Stimulated activated CD8-positive, alpha-beta memory T cell treated with anti-CD3 and anti-CD28 coated beads, Interleukin-7, amount 100 ng/mL, for 48 hours (primary cell): ENCODE measurements at regions not wholly inside any gene's neighbourhood (a gene's known extent, or its start where the extent isn't known, plus 50 kb on each side); places are given as distances from the start of the nearest gene placed in this dataset.

Experiments used
- DNase-seq, 2 donors: peaks; one replicate each; pipeline ENCODE4 v3.0.0-alpha.2; 2020; ENCODE audit warnings: low read depth in 1 of 2; ENCODE audit errors: extremely low read depth in 1 of 2

- no peak for DNase-seq
Observed at GRCh38 chr5:133778636-133779035, 166.3 kb upstream of the FSTL4 start.

GRCh38 chr5:133777951-133778350 lies 165.6 kb upstream of the FSTL4 start:
- no peak for DNase-seq

GRCh38 chr5:133775584-133776304 lies 163.4 kb upstream of the FSTL4 start:
- DNase-seq, result no peak

GRCh38 chr5:133773247-133774202 lies 161.2 kb upstream of the FSTL4 start:
- no peak for DNase-seq

GRCh38 chr5:133769842-133770241 lies 157.5 kb upstream of the FSTL4 start:
- DNase-seq, result no peak

DNA sequence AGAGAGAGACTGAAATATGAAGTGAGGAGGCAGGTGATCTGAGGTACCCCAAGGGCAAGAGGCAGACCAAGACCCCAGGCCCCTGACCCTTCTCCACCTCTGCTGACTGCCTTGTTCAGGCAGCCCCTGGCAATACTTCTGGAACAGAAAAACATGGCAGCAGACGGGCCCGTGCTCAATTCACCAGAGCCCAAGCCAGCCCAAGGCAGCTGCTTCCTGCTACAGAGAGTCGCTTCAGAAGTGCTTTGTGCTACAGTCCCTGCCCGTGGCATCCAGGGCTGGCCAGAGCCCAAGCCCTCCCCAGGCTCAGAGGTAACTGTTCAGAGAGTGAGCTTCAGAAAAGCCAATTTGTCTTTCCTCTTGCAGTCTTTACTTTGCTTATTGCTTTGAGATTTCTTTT lies 151.4 kb upstream of the FSTL4 start:
- DNase-seq, result no peak

GRCh38 chr5:133761632-133762031 lies 149.3 kb upstream of the FSTL4 start:
- DNase-seq, result no peak

DNA sequence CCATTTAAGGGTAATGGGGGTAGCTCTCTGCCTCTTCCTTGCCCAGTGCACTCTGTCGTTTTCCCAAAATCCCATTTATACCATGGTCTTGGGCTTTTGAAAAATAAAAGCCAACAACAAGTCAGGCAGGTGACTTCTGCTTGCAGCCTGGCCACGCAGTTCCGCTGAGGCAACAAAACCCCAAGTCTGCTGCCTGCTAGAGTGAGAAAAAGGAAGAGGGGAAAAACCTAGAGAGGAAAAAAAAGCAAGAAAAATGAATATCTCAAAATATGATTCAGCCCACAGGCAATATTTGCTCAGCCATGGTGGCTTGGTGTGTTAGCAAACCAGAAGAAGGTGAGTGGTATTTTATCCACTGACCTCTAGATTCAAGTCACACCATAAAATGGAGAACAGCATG lies 148.2 kb upstream of the FSTL4 start:
- no peak for DNase-seq

- DNase-seq, result no peak
Observed at GRCh38 chr5:133758641-133759040, 146.3 kb upstream of the FSTL4 start.

DNA sequence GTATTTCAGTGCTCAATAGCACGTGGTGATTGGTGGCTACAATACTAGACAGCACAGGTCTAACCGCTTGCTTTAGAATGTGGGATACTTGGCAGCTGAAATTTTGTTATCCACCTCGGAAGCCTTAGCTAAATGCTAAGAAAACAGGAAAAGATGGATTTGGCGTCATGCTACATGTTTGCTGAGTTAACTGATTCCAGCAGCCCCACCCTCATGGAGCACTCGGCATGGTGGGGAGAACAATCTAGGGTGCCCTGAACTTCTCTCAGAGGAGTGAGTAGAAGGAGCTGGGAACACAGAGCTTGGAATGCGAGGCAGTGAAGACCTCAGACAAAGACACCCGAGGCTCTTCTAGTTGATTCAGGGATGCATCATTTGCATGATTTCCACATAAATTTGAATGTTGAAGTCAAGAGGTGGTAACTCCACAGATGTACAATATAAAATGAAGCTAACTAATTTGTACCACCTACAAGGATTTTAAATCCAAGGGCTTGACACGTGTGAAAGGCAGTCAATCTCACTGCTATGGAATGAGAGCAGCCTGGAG lies 145.1 kb upstream of the FSTL4 start:
- no peak for DNase-seq

GRCh38 chr5:133756756-133757155 lies 144.4 kb upstream of the FSTL4 start:
- no peak for DNase-seq

DNA sequence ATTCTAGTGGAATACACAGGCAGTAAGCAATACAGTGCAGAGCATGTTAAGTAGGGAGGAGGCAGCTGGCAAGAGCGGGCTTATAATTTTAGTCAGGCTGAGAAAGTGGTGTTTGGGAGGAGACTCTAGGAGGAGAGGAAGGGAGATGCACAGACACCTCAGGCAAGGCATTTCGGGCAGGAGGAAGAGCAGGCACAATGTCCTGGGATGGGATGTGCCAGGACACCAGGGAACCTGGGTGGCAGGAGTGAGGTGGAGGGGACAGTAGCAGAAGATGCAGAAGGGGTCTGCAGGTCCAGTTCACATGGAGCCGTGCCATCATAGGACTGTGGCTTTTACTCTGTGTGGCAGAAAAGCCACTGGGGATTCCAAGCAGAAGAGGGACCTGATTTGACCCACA lies 143.7 kb upstream of the FSTL4 start:
- no peak for DNase-seq

DNA sequence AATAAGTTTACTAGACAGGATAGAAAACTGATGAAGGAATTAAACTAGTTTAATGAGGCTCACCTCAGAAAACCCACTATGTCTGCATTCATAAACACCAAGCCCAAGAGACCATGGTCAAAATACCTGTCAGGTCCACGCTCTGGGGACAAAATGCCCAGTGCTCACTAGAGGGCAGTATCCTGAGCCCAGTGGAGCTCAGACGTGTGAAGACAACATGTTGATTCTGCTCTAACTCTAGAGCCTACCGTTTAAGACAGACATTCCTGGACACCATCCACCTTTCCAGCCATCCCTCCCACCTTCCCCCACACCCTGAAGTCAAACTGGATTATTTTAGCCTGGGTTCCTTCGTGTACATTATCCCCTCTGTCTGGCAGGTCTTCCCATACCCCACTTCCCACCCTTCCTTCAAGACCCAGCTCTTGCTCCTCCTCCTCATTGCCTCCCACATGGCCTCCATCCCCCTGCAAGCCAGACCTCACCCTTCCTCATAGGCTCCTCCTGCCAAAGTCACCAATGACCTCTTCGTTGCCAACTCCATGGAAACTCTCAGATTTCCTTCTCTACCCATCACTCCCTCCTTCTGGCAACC lies 142.3 kb upstream of the FSTL4 start:
- no peak for DNase-seq

DNA sequence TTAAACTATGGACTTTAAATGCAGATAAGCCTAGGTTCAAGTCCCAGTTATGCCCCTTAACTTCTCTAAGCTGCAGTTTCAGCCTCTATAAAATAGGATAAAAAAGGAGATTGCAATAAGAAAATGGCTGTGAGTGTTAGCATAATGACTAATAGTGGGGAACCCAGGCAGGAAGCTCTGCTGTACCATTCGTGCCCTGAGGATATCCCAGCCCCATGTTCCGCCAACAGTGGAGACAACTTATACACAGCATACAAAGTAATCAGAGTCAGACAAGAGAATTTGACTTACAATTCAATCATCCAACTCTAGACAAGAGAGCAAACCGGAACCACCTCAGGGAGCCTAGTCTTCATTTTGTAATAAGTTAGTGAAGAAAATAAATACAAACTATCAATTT lies 141.5 kb upstream of the FSTL4 start:
- DNase-seq, result no peak

DNA sequence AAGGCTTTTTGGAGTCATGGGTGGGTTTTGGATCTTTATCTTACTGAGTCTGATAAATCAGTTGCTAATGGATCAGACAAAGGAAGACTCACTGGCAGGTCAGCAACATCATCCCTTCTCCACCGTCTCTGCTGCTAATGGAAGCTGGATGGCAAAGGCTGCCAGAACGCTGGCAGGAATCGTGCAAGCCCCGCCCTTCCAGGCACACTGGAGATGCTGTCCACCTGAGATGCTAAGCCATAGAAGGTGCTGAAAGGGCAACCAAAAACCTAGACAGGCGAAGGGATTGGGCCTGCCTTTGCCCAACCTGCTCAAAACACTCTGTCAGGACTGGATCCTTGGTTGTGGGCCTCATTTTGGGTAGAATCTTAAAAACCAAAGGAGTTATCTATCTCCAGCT lies 139.5 kb upstream of the FSTL4 start:
- DNase-seq, result no peak

GRCh38 chr5:133751421-133751820 lies 139.1 kb upstream of the FSTL4 start:
- DNase-seq, result no peak

- no peak for DNase-seq
Observed at GRCh38 chr5:133750856-133751255, 138.5 kb upstream of the FSTL4 start.

- no peak for DNase-seq
Observed at GRCh38 chr5:133750356-133750755, 138.0 kb upstream of the FSTL4 start.

DNA sequence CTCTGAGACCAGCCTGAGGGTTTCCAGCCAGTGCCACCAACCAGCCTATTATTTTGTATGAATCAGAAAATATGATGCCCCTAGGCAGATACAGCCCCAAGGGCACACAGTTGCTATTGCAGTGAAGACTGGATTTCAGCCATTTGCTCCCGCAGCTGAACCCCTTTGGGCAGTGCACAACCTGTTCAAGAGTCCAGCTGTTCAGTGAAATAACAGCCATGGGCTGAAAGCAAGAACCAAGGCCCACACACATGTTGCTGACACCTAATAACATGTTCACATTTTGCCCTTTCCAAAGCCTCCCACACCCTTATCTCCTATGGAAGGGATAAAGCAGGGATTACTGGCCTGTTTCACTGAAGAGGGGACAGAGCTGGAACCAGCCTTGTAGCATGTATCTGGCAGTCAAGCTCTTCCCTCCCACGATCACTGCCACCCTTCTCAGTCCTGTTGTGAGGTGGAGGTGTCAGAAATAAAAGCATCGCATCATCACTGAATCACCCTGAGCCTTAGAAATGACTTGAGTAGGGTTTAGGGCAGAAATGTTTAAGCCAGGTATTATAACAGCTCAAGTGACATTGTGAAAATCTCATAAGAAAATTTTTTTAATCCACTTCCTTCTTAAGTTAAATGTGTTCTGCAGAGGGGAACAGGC lies 137.1 kb upstream of the FSTL4 start:
- no peak for DNase-seq

- no peak for DNase-seq
Observed at GRCh38 chr5:133746834-133747233, 134.5 kb upstream of the FSTL4 start.

DNA sequence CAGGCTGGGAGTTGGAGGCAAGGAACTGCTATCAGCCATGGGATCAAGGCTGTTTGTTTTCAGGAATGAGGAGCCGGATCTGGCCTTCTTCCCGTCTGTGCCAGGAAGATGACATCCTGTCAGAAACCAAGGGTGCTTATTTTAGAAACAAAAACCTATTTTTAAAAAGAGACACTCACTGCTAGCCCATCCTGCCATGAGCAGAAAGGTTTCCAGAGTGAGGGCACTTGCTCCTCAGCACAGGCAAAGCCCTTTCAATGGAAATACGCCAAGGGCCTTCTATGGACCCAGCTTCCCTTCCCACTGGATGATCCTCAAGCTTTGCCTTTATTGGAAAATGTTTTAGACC lies 132.6 kb upstream of the FSTL4 start:
- no peak for DNase-seq
